CD14-positive monocyte (primary cell): ENCODE measurements at regions not wholly inside any gene's neighbourhood (a gene's known extent, or its start where the extent isn't known, plus 50 kb on each side); places are given as distances from the start of the nearest gene placed in this dataset.
"Not testable (repeated sequence)": the region's sequence is repeated elsewhere in the genome, so short reads cannot be mapped to it uniquely, and the experiment has no call there.

Experiments
- DNase-seq, 3 donors: peaks; one replicate each; pipeline ENCODE4 v3.0.0-alpha.2; 2011 to 2022
- H2AFZ ChIP-seq: 2 replicates; pipeline ENCODE4 v1.6.0; 2012; ENCODE audit warnings: mild to moderate bottlenecking, low read depth, low read length, inconsistent platforms; ENCODE audit not compliant: insufficient read depth, poor library complexity, severe bottlenecking
- H3K27ac ChIP-seq, 2 donors: 1 replicate in 1 of 2; 2 replicates in 1 of 2; pipeline ENCODE4 v1.5.1; 2012 to 2013; ENCODE audit warnings: low read length in 2 of 2, control low read depth in 1 of 2, inconsistent platforms in 1 of 2, low read depth in 1 of 2, mild to moderate bottlenecking in 1 of 2
- H3K27me3 ChIP-seq, 2 donors: one replicate each; pipeline versions ENCODE4 v1.6.0 to v1.6.1; 2011 to 2013; ENCODE audit warnings: low read length in 2 of 2; ENCODE audit not compliant: control insufficient read depth in 2 of 2, insufficient read depth in 2 of 2
- H3K36me3 ChIP-seq, 2 donors: replicated peaks in 1 of 2; 1 replicate in 1 of 2; 2 replicates in 1 of 2; pipeline versions ENCODE4 v1.5.1 to v1.6.1; 2012 to 2013; ENCODE audit warnings: low read length in 2 of 2, control low read depth in 1 of 2, inconsistent platforms in 1 of 2, mild to moderate bottlenecking in 1 of 2; ENCODE audit not compliant: insufficient read depth in 2 of 2, control insufficient read depth in 1 of 2
- H3K4me1 ChIP-seq, 2 donors: 1 replicate in 1 of 2; 2 replicates in 1 of 2; pipeline versions ENCODE4 v1.5.1 to v1.6.1; 2012 to 2013; ENCODE audit warnings: low read length in 2 of 2, control low read depth in 1 of 2, inconsistent platforms in 1 of 2, mild to moderate bottlenecking in 1 of 2, moderate library complexity in 1 of 2; ENCODE audit not compliant: insufficient read depth in 2 of 2, control insufficient read depth in 1 of 2
- H3K4me2 ChIP-seq: replicated peaks from 2 replicates; pipeline ENCODE3; 2012; ENCODE audit warnings: low read length, moderate library complexity, mild to moderate bottlenecking; ENCODE audit not compliant: poor library complexity, severe bottlenecking; ENCODE audit errors: extremely low read depth
- H3K4me3 ChIP-seq, 3 experiments: fragments of 200-600 bp in 1 of 3; sonication (generic) in 1 of 3; replicated peaks in 1 of 3; 1 replicate in 2 of 3; 2 replicates in 1 of 3; pipeline ENCODE4 v1.5.1; 2011 to 2013; ENCODE audit warnings: low read length in 3 of 3, mild to moderate bottlenecking in 3 of 3, control low read depth in 2 of 3, low read depth in 2 of 3, inconsistent platforms in 1 of 3, moderate library complexity in 1 of 3
- H3K79me2 ChIP-seq: 2 replicates; pipeline ENCODE4 v1.6.0; 2012; ENCODE audit warnings: mild to moderate bottlenecking, control low read depth, inconsistent platforms, low read length, moderate library complexity; ENCODE audit not compliant: insufficient read depth
- H3K9ac ChIP-seq: 2 replicates; pipeline ENCODE4 v1.6.0; 2017; ENCODE audit warnings: low read length, mild to moderate bottlenecking; ENCODE audit not compliant: insufficient read depth, poor library complexity, severe bottlenecking
- H3K9me3 ChIP-seq, 2 donors: replicated peaks in 1 of 2; 1 replicate in 1 of 2; 2 replicates in 1 of 2; pipeline versions ENCODE4 v1.5.1 to v1.6.1; 2012 to 2013; ENCODE audit warnings: low read length in 2 of 2, control low read depth in 1 of 2; ENCODE audit not compliant: control insufficient read depth in 1 of 2, insufficient read depth in 1 of 2
- H4K20me1 ChIP-seq: 2 replicates; pipeline ENCODE4 v1.6.0; 2012; ENCODE audit warnings: mild to moderate bottlenecking, low read length, control low read depth, moderate library complexity; ENCODE audit not compliant: insufficient read depth
- H3K27ac Mint-ChIP-seq, 7 donors: one replicate each; pipeline ENCODE4 v1.8.0; 2020; ENCODE audit warnings: mild to moderate bottlenecking in 7 of 7, mixed read lengths in 7 of 7, moderate library complexity in 6 of 7, inconsistent platforms in 2 of 7
- H3K27me3 Mint-ChIP-seq, 3 donors: one replicate each; pipeline ENCODE4 v1.8.0; 2021 to 2022; ENCODE audit warnings: low read depth in 3 of 3, mild to moderate bottlenecking in 3 of 3, mixed read lengths in 3 of 3, moderate library complexity in 3 of 3, inconsistent platforms in 1 of 3
- H3K36me3 Mint-ChIP-seq, 2 donors: one replicate each; pipeline ENCODE4 v1.8.0; 2020; ENCODE audit warnings: mixed read lengths in 2 of 2, inconsistent platforms in 1 of 2, mild to moderate bottlenecking in 1 of 2
- H3K4me1 Mint-ChIP-seq: one replicate; pipeline ENCODE4 v1.8.0; 2020; ENCODE audit warnings: mild to moderate bottlenecking, mixed read lengths
- H3K4me3 Mint-ChIP-seq, 2 donors: one replicate each; pipeline ENCODE4 v1.8.0; 2020; ENCODE audit warnings: mild to moderate bottlenecking in 2 of 2, mixed read lengths in 2 of 2, moderate library complexity in 1 of 2
- H3K9me3 Mint-ChIP-seq, 7 donors: one replicate each; pipeline ENCODE4 v1.8.0; 2020 to 2022; ENCODE audit warnings: mixed read lengths in 7 of 7, mild to moderate bottlenecking in 6 of 7, moderate library complexity in 6 of 7, inconsistent platforms in 2 of 7
- CTCF ChIP-seq: fragments of 200-600 bp; IDR thresholded peaks from one replicate; pipeline ENCODE4 v1.8.0; 2022; ENCODE audit warnings: antibody characterized with exemption, mild to moderate bottlenecking
- WGBS: methylation state at CpG from one replicate; pipeline ENCODE4 v1.1.5; 2013; ENCODE audit warnings: missing lambda C conversion rate; ENCODE audit not compliant: insufficient coverage; 5-methylcytosine and 5-hydroxymethylcytosine counted together
- intact Hi-C, 2 donors: fragments of 100-400 bp; cut with micrococcal nuclease; formaldehyde crosslinking; loops; one replicate each; pipeline versions ENCODE4 v1.15.0 to v1.15.1; 2023

DNA sequence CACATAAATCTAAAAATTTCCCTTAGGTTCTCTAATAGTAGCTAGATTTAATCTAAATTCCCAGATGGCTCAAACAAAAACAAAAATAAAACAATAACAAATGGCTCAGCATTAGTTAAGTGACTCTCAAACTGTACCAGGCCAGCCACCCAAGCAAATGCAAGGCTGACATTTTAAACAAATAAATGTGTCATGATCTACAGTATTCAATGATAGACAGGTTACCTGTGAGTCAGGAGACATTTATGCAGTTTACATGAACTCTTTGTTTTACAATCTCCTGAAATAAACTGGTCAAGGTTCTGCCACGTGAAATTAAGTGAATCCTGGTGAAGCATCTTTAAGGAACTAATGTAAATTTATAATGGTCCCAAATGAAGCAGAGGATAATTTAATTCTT lies 580.2 kb upstream of the PTPRD start:
- H3K27ac Mint-ChIP-seq, result no peak overlapping the region
- no peak for DNase-seq
- WGBS, result no CpG with 5 or more reads among the region's 1 CpG

DNA sequence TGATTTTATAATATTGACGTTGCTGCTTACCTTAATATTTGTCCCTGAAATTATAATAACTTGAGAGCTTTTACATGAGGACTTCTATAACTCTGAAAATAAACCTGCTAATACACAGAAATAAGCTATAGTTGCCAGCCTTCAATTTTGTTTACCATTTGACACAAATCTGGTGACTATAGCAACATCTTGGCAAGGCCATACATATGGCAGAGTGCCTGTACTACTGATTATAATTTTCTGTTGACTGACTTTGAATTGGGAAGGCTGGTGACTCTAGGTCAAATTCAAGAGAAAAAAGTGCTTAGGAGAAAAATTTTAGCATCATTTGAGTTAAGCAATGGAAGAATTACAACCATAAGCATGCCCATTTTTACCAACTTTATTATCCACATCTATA lies 581.4 kb upstream of the PTPRD start:
- Histone ChIP-seq H4K20me1 (no peaks in the 10 kb centered on the region), H3K36me3 (no peaks in the 10 kb centered on the region), H3K9ac (no peak overlapping the region), H3K27me3 (no peaks in the 10 kb centered on the region), H3K79me2 (no peaks in the 10 kb centered on the region), H3K9me3 (peaks cover under 1 to 6% of the 10 kb centered on the region in 2 donors), H3K4me1 (no peaks in the 10 kb centered on the region), H2AFZ (no peak overlapping the region), H3K27ac (no peak overlapping the region), H3K4me3 (no peak overlapping the region), H3K4me2 (no peak overlapping the region)
- peaks cover 0 to 7% (median 3%) of the 10 kb centered on the region in 7 donors for H3K9me3 Mint-ChIP-seq
- no peaks in the 10 kb centered on the region for H3K36me3 Mint-ChIP-seq
- no peak for DNase-seq
- no peak overlapping the region for H3K4me3 Mint-ChIP-seq
- H3K27me3 Mint-ChIP-seq, result no peaks in the 10 kb centered on the region
- no peak for TF ChIP-seq CTCF
- no CpG with 5 or more reads among the region's 1 CpG for WGBS
- intact Hi-C loops, result no loop called here
- no peaks in the 10 kb centered on the region for H3K4me1 Mint-ChIP-seq
- H3K27ac Mint-ChIP-seq, result no peak overlapping the region

More for the DNA sequence above, 580.2 kb upstream of the PTPRD start:
- no peak overlapping the region for H3K27ac ChIP-seq
- H3K9ac ChIP-seq, result no peak overlapping the region
- H3K27me3 Mint-ChIP-seq, result no peaks in the 10 kb centered on the region
- no peaks in the 10 kb centered on the region for H3K4me1 Mint-ChIP-seq
- no peak overlapping the region for H3K4me3 Mint-ChIP-seq
- H3K4me1 ChIP-seq, result no peaks in the 10 kb centered on the region
- TF ChIP-seq CTCF, result no peak
- H3K9me3 ChIP-seq, result peaks cover 13 to 14% of the 10 kb centered on the region in 2 donors
- no peak overlapping the region for H3K4me3 ChIP-seq
- no peaks in the 10 kb centered on the region for H3K36me3 ChIP-seq
- no peak overlapping the region for H3K4me2 ChIP-seq
- no peaks in the 10 kb centered on the region for H4K20me1 ChIP-seq
- H2AFZ ChIP-seq, result no peak overlapping the region
- H3K36me3 Mint-ChIP-seq, result no peaks in the 10 kb centered on the region
- no peaks in the 10 kb centered on the region for H3K27me3 ChIP-seq
- peaks cover 0 to 8% (median 3%) of the 10 kb centered on the region in 7 donors for H3K9me3 Mint-ChIP-seq
- H3K79me2 ChIP-seq, result no peaks in the 10 kb centered on the region
- intact Hi-C loops, result no loop called here

DNA sequence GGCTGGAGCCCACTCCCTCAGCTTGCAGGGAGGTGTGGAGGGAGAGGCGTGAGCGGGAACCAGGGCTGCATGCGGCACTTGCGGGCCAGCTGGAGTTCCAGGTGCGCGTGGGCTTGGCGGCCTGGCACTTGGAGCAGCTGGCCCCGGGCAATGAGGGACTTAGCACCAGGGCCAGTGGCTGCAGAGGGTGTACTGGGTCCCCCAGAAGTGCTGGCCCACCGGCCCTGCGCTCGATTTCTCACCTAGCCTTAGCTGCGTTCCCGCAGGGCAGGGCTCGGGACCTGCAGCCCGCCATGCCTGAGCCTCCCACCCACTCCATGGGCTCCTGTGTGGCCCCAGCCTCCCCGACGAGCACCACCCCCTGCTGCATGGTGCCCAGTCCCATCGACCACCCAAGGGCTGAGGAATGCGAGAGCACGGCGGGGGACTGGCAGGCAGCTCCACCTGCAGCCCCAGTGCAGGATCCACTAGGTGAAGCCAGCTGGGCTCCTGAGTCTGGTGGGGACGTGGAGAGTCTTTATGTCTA lies 584.1 kb upstream of the PTPRD start:
- H3K27ac ChIP-seq, H3K36me3 Mint-ChIP-seq, H3K9me3 ChIP-seq, DNase-seq, H3K79me2 ChIP-seq, H3K36me3 ChIP-seq, H3K27ac Mint-ChIP-seq, H3K9ac ChIP-seq, H4K20me1 ChIP-seq, H3K27me3 Mint-ChIP-seq, H3K4me2 ChIP-seq, H2AFZ ChIP-seq, H3K4me3 Mint-ChIP-seq, H3K27me3 ChIP-seq, intact Hi-C loops, H3K4me3 ChIP-seq, H3K4me1 Mint-ChIP-seq, H3K4me1 ChIP-seq: not testable (repeated sequence)
- WGBS, result 95% methylated on average over 12 of the region's 22 CpGs
- H3K9me3 Mint-ChIP-seq, result peaks cover 0 to 12% (median 3%) of the 10 kb centered on the region in 7 donors
